ENCODE measurements at regions not wholly inside any gene's neighbourhood (a gene's known extent, or its start where the extent isn't known, plus 50 kb on each side); places are given as distances from the start of the nearest gene placed in this dataset.

GRCh38 chr12:124369827-124370378 lies 75.0 kb downstream of the RFLNA start:
- no peak for TF ChIP-seq CTCF (IDR thresholded peaks at IDR 0.05; ENCODE audit: insufficient read depth, low read length, poor library complexity, severe bottlenecking)
- TF ChIP-seq EZH2phosphoT487 (conservative IDR thresholded peaks at IDR 0.05; ENCODE audit: low read length): no peak

Measured in SU-DHL-6 (cell line).